KMS-11 (cell line): ENCODE measurements at regions not wholly inside any gene's neighbourhood (a gene's known extent, or its start where the extent isn't known, plus 50 kb on each side); places are given as distances from the start of the nearest gene placed in this dataset.

Source experiments
- H2AFZ ChIP-seq: fragments of 200-600 bp; sonication (generic); 2 replicates; pipeline ENCODE4 v1.6.1; 2016; ENCODE audit warnings: antibody characterized with exemption, mixed run types, low read depth
- H3K27ac ChIP-seq: fragments of 200-600 bp; sonication (generic); 2 replicates; pipeline ENCODE4 v1.6.1; 2016; ENCODE audit warnings: mild to moderate bottlenecking, mixed run types
- H3K27me3 ChIP-seq: fragments of 200-600 bp; sonication (generic); 2 replicates; pipeline ENCODE4 v1.6.1; 2017; ENCODE audit warnings: mild to moderate bottlenecking, low read depth, mixed run types, moderate library complexity; ENCODE audit not compliant: insufficient read depth
- H3K36me3 ChIP-seq: fragments of 200-600 bp; sonication (generic); 2 replicates; pipeline ENCODE4 v1.6.1; 2017; ENCODE audit warnings: mild to moderate bottlenecking, mixed run types; ENCODE audit not compliant: insufficient read depth
- H3K4me1 ChIP-seq: fragments of 200-600 bp; sonication (generic); 2 replicates; pipeline ENCODE4 v1.6.1; 2016; ENCODE audit warnings: mild to moderate bottlenecking, low read depth, mixed run types; ENCODE audit not compliant: poor library complexity, severe bottlenecking
- H3K4me2 ChIP-seq: fragments of 200-600 bp; sonication (generic); 2 replicates; pipeline ENCODE4 v1.7.0; 2016; ENCODE audit warnings: mild to moderate bottlenecking, mixed run types
- H3K4me3 ChIP-seq: fragments of 200-600 bp; sonication (generic); IDR thresholded peaks from 2 replicates; pipeline ENCODE4 v1.6.1; 2017; ENCODE audit warnings: low read depth, low read length, mixed read lengths; ENCODE audit not compliant: insufficient read depth
- H3K79me2 ChIP-seq: fragments of 200-600 bp; sonication (generic); 2 replicates; pipeline ENCODE4 v1.6.1; 2016; ENCODE audit warnings: low read depth, mixed run types; ENCODE audit not compliant: insufficient read depth
- H3K9ac ChIP-seq: fragments of 200-600 bp; sonication (generic); 2 replicates; pipeline ENCODE4 v1.6.1; 2016; ENCODE audit warnings: mild to moderate bottlenecking, mixed run types
- H4K20me1 ChIP-seq: fragments of 200-600 bp; sonication (generic); 2 replicates; pipeline ENCODE4 v1.6.1; 2016; ENCODE audit warnings: mild to moderate bottlenecking, mixed run types; ENCODE audit not compliant: insufficient read depth
- TF ChIP-seq, protein P1 (sequence below): fragments of 200-600 bp; sonication (generic); conservative IDR thresholded peaks from 2 replicates; pipeline ENCODE4 v1.6.1; 2017; ENCODE audit warnings: low read depth, mild to moderate bottlenecking, antibody characterized with exemption, low read length, moderate library complexity, mixed read lengths

DNA sequence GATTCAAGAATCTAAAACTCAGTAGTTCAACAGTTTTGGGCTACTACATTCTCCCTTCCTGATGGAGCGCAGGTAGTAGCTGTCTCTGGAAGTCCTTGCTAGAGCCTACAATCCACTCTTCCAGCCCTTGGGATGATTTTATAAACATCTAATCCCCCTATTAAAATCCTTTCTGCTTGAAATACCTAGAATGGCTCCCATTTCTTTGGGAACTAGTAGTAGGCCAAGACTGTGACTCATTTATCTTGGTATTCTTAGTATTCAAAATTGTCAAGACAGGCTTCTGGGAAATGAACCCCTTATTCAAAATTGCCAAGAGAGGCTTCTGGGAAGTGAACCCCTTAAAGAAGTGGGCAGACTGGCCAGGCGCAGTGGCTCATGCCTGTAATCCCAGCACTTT is 142.5 kb upstream of the FGGY start:
- no peaks in the 10 kb centered on the region for H3K79me2 ChIP-seq

DNA sequence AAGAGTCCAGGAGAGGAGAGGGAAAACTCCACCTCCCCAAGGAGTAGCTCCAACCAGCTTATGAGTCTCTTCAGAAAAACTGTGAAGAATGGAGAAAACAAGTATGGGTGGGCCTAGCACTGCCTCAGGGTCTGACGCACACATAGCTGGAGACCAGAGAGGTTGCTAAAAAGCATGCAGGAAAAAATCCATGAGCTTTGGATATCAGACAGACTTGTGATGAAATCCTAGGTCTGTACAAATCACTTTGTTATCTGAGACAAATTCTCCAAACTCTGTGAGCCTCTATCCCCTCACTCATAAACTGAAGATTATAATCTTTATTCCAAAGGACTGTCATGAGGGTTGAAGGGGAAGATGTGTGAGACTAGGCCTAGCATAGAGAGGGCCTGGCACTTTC is 141.5 kb upstream of the FGGY start:
- TF ChIP-seq, protein P1, sequence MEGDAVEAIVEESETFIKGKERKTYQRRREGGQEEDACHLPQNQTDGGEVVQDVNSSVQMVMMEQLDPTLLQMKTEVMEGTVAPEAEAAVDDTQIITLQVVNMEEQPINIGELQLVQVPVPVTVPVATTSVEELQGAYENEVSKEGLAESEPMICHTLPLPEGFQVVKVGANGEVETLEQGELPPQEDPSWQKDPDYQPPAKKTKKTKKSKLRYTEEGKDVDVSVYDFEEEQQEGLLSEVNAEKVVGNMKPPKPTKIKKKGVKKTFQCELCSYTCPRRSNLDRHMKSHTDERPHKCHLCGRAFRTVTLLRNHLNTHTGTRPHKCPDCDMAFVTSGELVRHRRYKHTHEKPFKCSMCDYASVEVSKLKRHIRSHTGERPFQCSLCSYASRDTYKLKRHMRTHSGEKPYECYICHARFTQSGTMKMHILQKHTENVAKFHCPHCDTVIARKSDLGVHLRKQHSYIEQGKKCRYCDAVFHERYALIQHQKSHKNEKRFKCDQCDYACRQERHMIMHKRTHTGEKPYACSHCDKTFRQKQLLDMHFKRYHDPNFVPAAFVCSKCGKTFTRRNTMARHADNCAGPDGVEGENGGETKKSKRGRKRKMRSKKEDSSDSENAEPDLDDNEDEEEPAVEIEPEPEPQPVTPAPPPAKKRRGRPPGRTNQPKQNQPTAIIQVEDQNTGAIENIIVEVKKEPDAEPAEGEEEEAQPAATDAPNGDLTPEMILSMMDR, result no peak
- Histone ChIP-seq H3K27ac (no peak overlapping the region), H2AFZ (no peak overlapping the region), H3K36me3 (no peaks in the 10 kb centered on the region), H3K9ac (no peak overlapping the region), H3K27me3 (no peaks in the 10 kb centered on the region), H3K4me3 (no peak overlapping the region), H4K20me1 (no peaks in the 10 kb centered on the region), H3K4me1 (peaks cover 11% of the 10 kb centered on the region), H3K4me2 (no peak overlapping the region), H3K79me2 (no peaks in the 10 kb centered on the region)

More for the DNA sequence above, 142.5 kb upstream of the FGGY start:
- Histone ChIP-seq H3K4me2 (no peak overlapping the region), H3K4me3 (no peak overlapping the region), H3K27me3 (no peaks in the 10 kb centered on the region), H3K36me3 (no peaks in the 10 kb centered on the region), H2AFZ (no peak overlapping the region), H4K20me1 (no peaks in the 10 kb centered on the region), H3K4me1 (peaks cover 16% of the 10 kb centered on the region), H3K27ac (no peak overlapping the region), H3K9ac (no peak overlapping the region)
- TF ChIP-seq, protein P1, result no peak

GRCh38 chr1:59156051-59156450 is 140.8 kb upstream of the FGGY start:
- Histone ChIP-seq H3K36me3 (no peaks in the 10 kb centered on the region), H3K79me2 (no peaks in the 10 kb centered on the region), H3K27ac (no peak overlapping the region), H3K4me3 (no peak overlapping the region), H3K4me2 (no peak overlapping the region), H2AFZ (no peak overlapping the region), H3K27me3 (no peaks in the 10 kb centered on the region), H3K9ac (no peak overlapping the region), H4K20me1 (no peaks in the 10 kb centered on the region), H3K4me1 (peaks cover 5% of the 10 kb centered on the region)
- TF ChIP-seq, protein P1, result no peak

GRCh38 chr1:59156526-59157199 is 140.2 kb upstream of the FGGY start:
- Histone ChIP-seq H3K27ac (no peak overlapping the region), H3K4me1 (no peaks in the 10 kb centered on the region), H3K4me3 (no peak overlapping the region), H2AFZ (no peak overlapping the region), H3K4me2 (no peak overlapping the region), H4K20me1 (no peaks in the 10 kb centered on the region), H3K9ac (no peak overlapping the region), H3K27me3 (no peaks in the 10 kb centered on the region), H3K36me3 (no peaks in the 10 kb centered on the region), H3K79me2 (no peaks in the 10 kb centered on the region)
- TF ChIP-seq, protein P1, result no peak
